Calu3 (cell line): ENCODE measurements at regions not wholly inside any gene's neighbourhood (a gene's known extent, or its start where the extent isn't known, plus 50 kb on each side); places are given as distances from the start of the nearest gene placed in this dataset.

Experiments
- BruUV-seq: library from RNA; stranded (reverse); fragments of 400-500 nt; replicated peaks from 2 replicates; lab custom pipeline; 2021; lab: Mats Ljungman, UMichigan
- CTCF ChIA-PET: fragments of 300-600 bp; sonication (Branson Sonifier 250); formaldehyde crosslinking; loops from one replicate; lab custom pipeline; 2022; ENCODE audit warnings: antibody characterized with exemption; lab: Charles Lee
- DNase-seq: peaks from one replicate; pipeline ENCODE4 v3.0.0; 2022
- H3K27ac Mint-ChIP-seq: one replicate; pipeline ENCODE4 v1.8.0; 2022; ENCODE audit warnings: mixed read lengths; ENCODE audit not compliant: unreplicated experiment
- H3K27me3 Mint-ChIP-seq: one replicate; pipeline ENCODE4 v1.8.0; 2022; ENCODE audit warnings: mixed read lengths; ENCODE audit not compliant: unreplicated experiment
- H3K36me3 Mint-ChIP-seq: one replicate; pipeline ENCODE4 v1.8.0; 2022; ENCODE audit warnings: mild to moderate bottlenecking, moderate library complexity, mixed read lengths; ENCODE audit not compliant: insufficient read depth, unreplicated experiment
- H3K4me1 Mint-ChIP-seq: one replicate; pipeline ENCODE4 v1.8.0; 2022; ENCODE audit warnings: mild to moderate bottlenecking, low read depth, mixed read lengths; ENCODE audit not compliant: unreplicated experiment
- H3K4me3 Mint-ChIP-seq: one replicate; pipeline ENCODE4 v1.8.0; 2022; ENCODE audit warnings: mild to moderate bottlenecking, low read depth, moderate library complexity, mixed read lengths; ENCODE audit not compliant: unreplicated experiment
- H3K9me3 Mint-ChIP-seq: one replicate; pipeline ENCODE4 v1.8.0; 2022; ENCODE audit warnings: low read depth, mixed read lengths; ENCODE audit not compliant: unreplicated experiment
- CTCF ChIP-seq: fragments of 200-600 bp; IDR thresholded peaks from one replicate; pipeline ENCODE4 v1.8.0; 2022; ENCODE audit warnings: antibody characterized with exemption; ENCODE audit not compliant: unreplicated experiment
- intact Hi-C: fragments of 100-400 bp; cut with micrococcal nuclease; formaldehyde crosslinking; loops from one replicate; pipeline ENCODE4 v1.10.0; 2022; ENCODE audit not compliant: unreplicated experiment

- intact Hi-C loops, result no loop called here
- CTCF ChIA-PET, result interaction anchor here (0.6 kb wide), 1 partner anchor 599 kb away, joined by 3 read pairs; no protein-coding TSS in a partner anchor
- DNase-seq, result no peak
- Mint-ChIP-seq H3K9me3 (no peaks in the 10 kb centered on the region), H3K27ac (no peak overlapping the region), H3K36me3 (no peaks in the 10 kb centered on the region), H3K4me3 (no peak overlapping the region), H3K4me1 (peaks cover 13% of the 10 kb centered on the region), H3K27me3 (no peaks in the 10 kb centered on the region)
- no peak for TF ChIP-seq CTCF
- no TSS peak for BruUV-seq
Measured at GRCh38 chr4:71194454-71194853, 144.4 kb upstream of the SLC4A4 start.

- peaks cover 11% of the 10 kb centered on the region for H3K4me1 Mint-ChIP-seq
- no peaks in the 10 kb centered on the region for H3K36me3 Mint-ChIP-seq
- no peak for DNase-seq
- H3K27ac Mint-ChIP-seq, result no peak overlapping the region
- no peaks in the 10 kb centered on the region for H3K9me3 Mint-ChIP-seq
- no peak for TF ChIP-seq CTCF
- no TSS peak for BruUV-seq
- intact Hi-C loops, result no loop called here
- CTCF ChIA-PET, result no interaction called here
- H3K4me3 Mint-ChIP-seq, result no peak overlapping the region
- H3K27me3 Mint-ChIP-seq, result no peaks in the 10 kb centered on the region
Measured at GRCh38 chr4:71195924-71196323, 142.9 kb upstream of the SLC4A4 start.

- Mint-ChIP-seq H3K4me1 (peaks cover 9% of the 10 kb centered on the region), H3K4me3 (no peak overlapping the region), H3K9me3 (no peaks in the 10 kb centered on the region), H3K27me3 (no peaks in the 10 kb centered on the region), H3K27ac (no peak overlapping the region), H3K36me3 (no peaks in the 10 kb centered on the region)
- intact Hi-C loops, result no loop called here
- DNase-seq, result no peak
- CTCF ChIA-PET, result interaction anchor here (0.6 kb wide), 1 partner anchor 148 kb away, joined by 3 read pairs; no protein-coding TSS in a partner anchor
- TF ChIP-seq CTCF, result no peak
- no TSS peak for BruUV-seq
Measured at GRCh38 chr4:71198958-71199357, 139.9 kb upstream of the SLC4A4 start.

- Mint-ChIP-seq H3K4me3 (no peak overlapping the region), H3K27ac (no peak overlapping the region)
Measured at GRCh38 chr4:71201057-71201456, 137.8 kb upstream of the SLC4A4 start.

More at GRCh38 chr4:71201057-71201456, 137.8 kb upstream of the SLC4A4 start:
- DNase-seq, result no peak
- H3K27me3 Mint-ChIP-seq, result no peaks in the 10 kb centered on the region
- intact Hi-C loops, result no loop called here
- CTCF ChIA-PET, result interaction anchor here (0.7 kb wide), 1 partner anchor 12 kb away, joined by 3 read pairs; no protein-coding TSS in a partner anchor
- no peaks in the 10 kb centered on the region for H3K36me3 Mint-ChIP-seq
- no peak for TF ChIP-seq CTCF
- peaks cover 9% of the 10 kb centered on the region for H3K4me1 Mint-ChIP-seq
- BruUV-seq, result no TSS peak
- no peaks in the 10 kb centered on the region for H3K9me3 Mint-ChIP-seq
